ENCODE measurements at regions not wholly inside any gene's neighbourhood (a gene's known extent, or its start where the extent isn't known, plus 50 kb on each side); places are given as distances from the start of the nearest gene placed in this dataset.

- DNase-seq (ENCODE audit: low read depth): no peak
Measured at GRCh38 chr2:180208841-180209240, 201.7 kb upstream of the CWC22 start.

- DNase-seq (ENCODE audit: low read depth): no peak
Measured at GRCh38 chr2:180205621-180206235, 198.6 kb upstream of the CWC22 start.

- DNase-seq (ENCODE audit: low read depth): no peak
Measured at GRCh38 chr2:180203972-180204371, 196.9 kb upstream of the CWC22 start.

- no peak for DNase-seq (ENCODE audit: low read depth)
Measured at GRCh38 chr2:180202467-180202951, 195.4 kb upstream of the CWC22 start.

GRCh38 chr2:180196419-180196977 lies 189.4 kb upstream of the CWC22 start:
- DNase-seq (ENCODE audit: low read depth): no peak

GRCh38 chr2:180195847-180196246 lies 188.8 kb upstream of the CWC22 start:
- DNase-seq (ENCODE audit: low read depth): no peak

- DNase-seq (ENCODE audit: low read depth): no peak
Measured at GRCh38 chr2:180191432-180192124, 184.5 kb upstream of the CWC22 start.

GRCh38 chr2:180190851-180191250 lies 183.8 kb upstream of the CWC22 start:
- no peak for DNase-seq (ENCODE audit: low read depth)

- DNase-seq (ENCODE audit: low read depth): no peak
Measured at GRCh38 chr2:180187611-180188010, 180.5 kb upstream of the CWC22 start.

- no peak for DNase-seq (ENCODE audit: low read depth)
Measured at GRCh38 chr2:180184506-180184905, 177.4 kb upstream of the CWC22 start.

- no peak for DNase-seq (ENCODE audit: low read depth)
Measured at GRCh38 chr2:180180511-180180910, 173.4 kb upstream of the CWC22 start.

GRCh38 chr2:180177534-180177933 lies 170.4 kb upstream of the CWC22 start:
- DNase-seq (ENCODE audit: low read depth): no peak

- DNase-seq (ENCODE audit: low read depth): no peak
Measured at GRCh38 chr2:180175736-180176135, 168.6 kb upstream of the CWC22 start.

GRCh38 chr2:180174580-180174979 lies 167.5 kb upstream of the CWC22 start:
- no peak for DNase-seq (ENCODE audit: low read depth)

GRCh38 chr2:180169474-180169873 lies 162.4 kb upstream of the CWC22 start:
- DNase-seq (ENCODE audit: low read depth): no peak

GRCh38 chr2:180161415-180161814 lies 154.3 kb upstream of the CWC22 start:
- no peak for DNase-seq (ENCODE audit: low read depth)

GRCh38 chr2:180159921-180160320 lies 152.8 kb upstream of the CWC22 start:
- no peak for DNase-seq (ENCODE audit: low read depth)

GRCh38 chr2:180158961-180159360 lies 151.9 kb upstream of the CWC22 start:
- DNase-seq (ENCODE audit: low read depth): no peak

- DNase-seq (ENCODE audit: low read depth): no peak
Measured at GRCh38 chr2:180156651-180157050, 149.6 kb upstream of the CWC22 start.

- DNase-seq (ENCODE audit: low read depth): no peak
Measured at GRCh38 chr2:180150606-180151005, 143.5 kb upstream of the CWC22 start.

GRCh38 chr2:180146541-180146940 lies 139.4 kb upstream of the CWC22 start:
- no peak for DNase-seq (ENCODE audit: low read depth)

GRCh38 chr2:180146114-180146513 lies 139.0 kb upstream of the CWC22 start:
- no peak for DNase-seq (ENCODE audit: low read depth)

GRCh38 chr2:180145163-180145562 lies 138.1 kb upstream of the CWC22 start:
- DNase-seq (ENCODE audit: low read depth): no peak
